ENCODE measurements at regions not wholly inside any gene's neighbourhood (a gene's known extent, or its start where the extent isn't known, plus 50 kb on each side); places are given as distances from the start of the nearest gene placed in this dataset.

GRCh38 chr6:71080826-71081225 lies 124.0 kb upstream of the B3GAT2 start:
- no peaks in the 10 kb centered on the region for H3K9me2 ChIP-seq (replicated peaks; ENCODE audit: insufficient read depth)
- TF ChIP-seq EZH2phosphoT487 (IDR thresholded peaks at IDR 0.05; ENCODE audit: low read depth, severe bottlenecking, unreplicated experiment) (no peak), CTCF (IDR thresholded peaks at IDR 0.05; ENCODE audit: poor library complexity) (no peak), EZH2 (IDR thresholded peaks at IDR 0.05; ENCODE audit: borderline replicate concordance) (no peak)
- 71% methylated on average over 4 of the region's 4 CpGs for WGBS (ENCODE audit: low lambda C conversion rate, missing lambda C conversion rate)
- no peaks in the 10 kb centered on the region for H4K20me1 ChIP-seq (ENCODE audit: insufficient read depth, poor library complexity, severe bottlenecking)
- H3K36me3 ChIP-seq (replicated peaks; ENCODE audit: insufficient read depth, low read depth) = no peaks in the 10 kb centered on the region
- H3K27ac ChIP-seq = no peak overlapping the region
- H2AFZ ChIP-seq = no peak overlapping the region
- H3K27me3 ChIP-seq = no peaks in the 10 kb centered on the region
- no peak overlapping the region for H3K4me3 ChIP-seq
- H3K79me2 ChIP-seq = no peaks in the 10 kb centered on the region
- no peaks in the 10 kb centered on the region for H3K4me1 ChIP-seq (ENCODE audit: insufficient read depth)
- no peak for DNase-seq (ENCODE audit: low spot score)
- no peak overlapping the region for H3K4me2 ChIP-seq
- H3K9me3 ChIP-seq (ENCODE audit: low read depth) = no peaks in the 10 kb centered on the region

GRCh38 chr6:71082033-71082650 lies 125.3 kb upstream of the B3GAT2 start:
- no peak overlapping the region for H3K4me2 ChIP-seq
- H3K4me1 ChIP-seq (ENCODE audit: insufficient read depth) = no peaks in the 10 kb centered on the region
- no peak for TF ChIP-seq CTCF (IDR thresholded peaks at IDR 0.05; ENCODE audit: poor library complexity)
- no peak for TF ChIP-seq EZH2 (IDR thresholded peaks at IDR 0.05; ENCODE audit: borderline replicate concordance)
- TF ChIP-seq EZH2phosphoT487 (IDR thresholded peaks at IDR 0.05; ENCODE audit: low read depth, severe bottlenecking, unreplicated experiment) = no peak
- no peaks in the 10 kb centered on the region for H3K36me3 ChIP-seq (replicated peaks; ENCODE audit: insufficient read depth, low read depth)
- H3K4me3 ChIP-seq = no peak overlapping the region
- no peaks in the 10 kb centered on the region for H4K20me1 ChIP-seq (ENCODE audit: insufficient read depth, poor library complexity, severe bottlenecking)
- no peaks in the 10 kb centered on the region for H3K27me3 ChIP-seq
- H3K9me3 ChIP-seq (ENCODE audit: low read depth) = no peaks in the 10 kb centered on the region
- H3K9me2 ChIP-seq (replicated peaks; ENCODE audit: insufficient read depth) = no peaks in the 10 kb centered on the region
- DNase-seq (ENCODE audit: low spot score) = no peak
- 59% methylated on average over 6 of the region's 6 CpGs for WGBS (ENCODE audit: low lambda C conversion rate, missing lambda C conversion rate)
- H2AFZ ChIP-seq = no peak overlapping the region
- H3K27ac ChIP-seq = no peak overlapping the region
- H3K79me2 ChIP-seq = no peaks in the 10 kb centered on the region

GRCh38 chr6:71083308-71083820 lies 126.5 kb upstream of the B3GAT2 start:
- WGBS (ENCODE audit: low lambda C conversion rate, missing lambda C conversion rate) = 79% methylated on average over 6 of the region's 6 CpGs
- Histone ChIP-seq H3K9me2 (replicated peaks; ENCODE audit: insufficient read depth) (no peaks in the 10 kb centered on the region), H3K9me3 (ENCODE audit: low read depth) (no peaks in the 10 kb centered on the region)

More at GRCh38 chr6:71083308-71083820, 126.5 kb upstream of the B3GAT2 start:
- Histone ChIP-seq H3K27me3 (no peaks in the 10 kb centered on the region), H4K20me1 (ENCODE audit: insufficient read depth, poor library complexity, severe bottlenecking) (no peaks in the 10 kb centered on the region), H3K36me3 (replicated peaks; ENCODE audit: insufficient read depth, low read depth) (no peaks in the 10 kb centered on the region), H2AFZ (no peak overlapping the region), H3K4me2 (no peak overlapping the region), H3K4me1 (ENCODE audit: insufficient read depth) (no peaks in the 10 kb centered on the region), H3K79me2 (no peaks in the 10 kb centered on the region), H3K27ac (no peak overlapping the region), H3K4me3 (no peak overlapping the region)
- DNase-seq (ENCODE audit: low spot score) = no peak
- no peak for TF ChIP-seq EZH2 (IDR thresholded peaks at IDR 0.05; ENCODE audit: borderline replicate concordance)
- no peak for TF ChIP-seq EZH2phosphoT487 (IDR thresholded peaks at IDR 0.05; ENCODE audit: low read depth, severe bottlenecking, unreplicated experiment)
- TF ChIP-seq CTCF (IDR thresholded peaks at IDR 0.05; ENCODE audit: poor library complexity) = no peak

All from hepatocyte (in vitro differentiated cells).